HG02759 (cell line): ENCODE measurements at regions not wholly inside any gene's neighbourhood (a gene's known extent, or its start where the extent isn't known, plus 50 kb on each side); places are given as distances from the start of the nearest gene placed in this dataset.

Experiments used
- ATAC-seq: cut with Tn5 transposase; IDR thresholded peaks from one replicate; pipeline ENCODE4 v1.9.1; 2021; ENCODE audit warnings: mild to moderate bottlenecking, moderate library complexity; ENCODE audit not compliant: unreplicated experiment

DNA sequence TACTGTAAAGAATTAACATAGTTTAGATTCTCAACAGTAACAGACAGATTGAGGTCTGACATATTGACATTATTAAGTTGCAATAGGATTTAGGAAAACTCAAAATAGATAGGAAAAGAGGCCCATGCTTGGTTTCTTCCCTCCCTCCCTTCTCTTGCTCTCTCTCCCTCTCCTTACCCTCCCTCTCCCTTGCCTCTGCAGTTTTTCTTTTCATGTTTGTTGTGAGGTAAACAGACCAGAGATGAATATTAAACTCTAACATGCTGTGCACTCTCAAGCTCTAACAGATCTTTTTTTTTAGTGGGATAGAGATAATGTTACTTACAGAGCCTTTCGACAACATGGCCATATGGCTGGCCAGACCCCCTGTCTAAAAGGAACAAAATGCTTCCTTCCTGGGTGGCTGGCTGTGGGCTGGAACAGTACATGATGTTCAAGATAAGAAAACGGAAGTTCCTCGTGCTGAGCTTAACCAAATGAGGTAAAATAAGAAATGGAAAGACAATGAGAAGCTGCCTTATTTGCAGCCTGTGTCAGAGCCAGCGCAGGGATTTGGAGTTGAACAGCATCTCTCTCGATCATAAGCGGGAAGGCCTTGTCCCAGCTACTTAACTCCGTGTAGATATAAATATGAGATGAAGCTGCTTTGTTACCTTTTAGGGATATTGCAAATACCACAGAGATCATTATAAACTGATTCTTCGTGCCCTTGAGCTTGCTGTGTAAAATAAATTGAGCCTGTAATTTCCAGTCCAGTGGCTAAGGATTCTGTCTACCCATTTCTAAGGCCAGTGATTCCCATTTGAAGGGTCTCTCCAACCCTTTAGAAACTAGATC, 391.9 kb upstream of the NPVF start:
- ATAC-seq: no peak

DNA sequence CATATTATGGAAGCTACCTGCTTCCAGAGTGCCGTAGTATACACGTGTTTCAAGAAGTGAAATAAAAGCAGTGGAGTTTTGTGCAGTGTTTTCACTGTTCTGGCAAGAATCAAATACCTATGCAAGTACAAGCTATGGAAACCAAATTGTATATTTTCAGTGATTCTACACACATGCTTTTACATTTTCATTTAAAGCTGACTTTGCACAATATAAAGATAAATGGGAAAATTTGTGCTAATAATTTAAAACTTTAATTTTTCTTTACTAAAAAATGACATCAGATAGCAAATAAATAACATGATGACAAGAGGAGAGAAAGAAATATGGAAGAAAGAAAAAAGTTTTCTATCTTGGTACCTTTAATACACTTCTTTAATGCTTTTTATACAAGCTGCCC, 393.7 kb upstream of the NPVF start:
- ATAC-seq: no peak

DNA sequence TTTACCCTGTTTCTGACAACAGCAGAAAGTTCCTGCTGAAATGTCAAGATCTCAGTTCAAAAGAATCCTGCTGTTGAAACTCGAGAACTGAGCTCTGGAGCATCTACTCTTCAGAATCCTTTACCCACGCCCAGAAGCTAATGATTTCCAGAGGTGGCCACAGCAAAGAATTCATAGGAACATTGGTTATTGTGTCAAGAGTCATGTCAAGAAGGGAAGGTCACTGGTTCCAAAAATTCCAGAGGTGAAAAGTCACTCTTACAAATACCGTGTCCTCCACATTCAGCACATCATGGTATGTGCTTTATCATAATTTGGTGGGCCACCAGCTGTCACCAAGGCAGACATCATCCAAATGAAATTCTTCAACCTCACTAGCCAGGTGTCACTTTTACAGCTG, 394.4 kb upstream of the NPVF start:
- no peak for ATAC-seq

DNA sequence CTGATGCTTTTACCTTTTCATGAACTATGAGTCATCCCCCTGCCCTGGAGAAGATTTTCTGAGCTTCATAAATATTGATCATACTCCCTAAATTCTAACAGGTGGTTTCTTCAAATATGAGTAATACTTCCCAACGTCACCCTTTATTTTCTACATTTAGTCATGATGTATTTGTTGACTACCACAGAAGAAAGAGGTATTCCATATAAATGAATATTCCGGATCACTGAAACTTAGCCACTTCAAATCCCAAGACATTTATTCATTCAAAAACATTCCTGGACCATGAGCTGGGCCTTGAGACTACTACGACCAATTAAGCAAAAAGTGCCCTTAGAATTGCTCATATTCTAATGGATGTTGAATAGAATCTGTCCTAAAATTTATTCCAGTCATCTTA, 395.8 kb upstream of the NPVF start:
- no peak for ATAC-seq

DNA sequence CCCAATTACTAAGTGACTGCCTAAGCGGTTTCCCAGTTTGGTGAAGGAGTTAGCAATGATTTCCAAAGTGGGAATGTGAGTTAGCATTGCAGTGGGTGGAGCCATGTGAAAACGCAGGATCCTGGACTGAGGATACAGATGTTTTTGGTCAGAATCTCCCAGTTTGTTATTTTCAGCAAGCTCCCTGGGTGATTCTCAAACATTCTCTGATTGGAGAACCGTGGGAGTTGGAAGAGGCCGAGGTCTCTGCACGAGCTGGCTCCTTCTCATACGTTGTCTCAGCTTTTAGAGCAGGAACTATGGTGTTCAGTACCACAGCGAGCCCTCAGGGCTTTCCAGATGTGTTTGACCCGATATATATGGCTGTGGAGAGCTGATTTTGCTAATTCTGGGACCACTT, 396.5 kb upstream of the NPVF start:
- ATAC-seq: no peak

DNA sequence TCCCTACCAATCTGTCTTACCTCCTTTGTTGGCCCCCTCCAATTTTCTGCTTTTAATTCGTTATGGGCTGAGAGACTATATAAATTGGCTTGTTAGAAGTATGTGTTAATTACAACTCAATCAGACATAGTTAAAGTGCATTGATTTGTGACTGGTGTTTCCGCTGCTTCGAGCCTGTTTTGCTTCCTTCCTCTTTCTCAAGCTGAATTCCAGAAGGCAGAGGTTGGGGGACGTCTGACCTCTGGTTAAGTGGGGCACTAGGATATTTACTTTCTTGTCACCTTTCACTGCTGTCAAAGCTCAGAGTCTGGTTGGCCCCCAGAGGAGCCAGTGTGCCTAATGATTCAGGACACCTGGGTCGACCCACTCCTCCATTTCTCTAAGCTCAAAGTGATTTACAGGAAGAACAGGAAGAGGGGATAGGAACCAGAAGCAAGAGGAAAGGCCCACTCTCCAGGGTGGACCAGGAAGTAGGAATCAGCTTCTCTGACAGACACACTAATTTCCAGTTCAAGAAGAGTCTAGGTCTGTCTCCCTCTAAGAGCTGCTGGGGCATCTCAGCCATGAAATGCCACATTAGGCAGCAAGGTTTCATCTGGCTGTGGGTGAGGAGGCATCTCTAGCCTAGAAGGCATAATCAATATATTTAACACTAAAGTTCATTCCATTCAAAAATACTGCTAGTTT, 397.2 kb upstream of the NPVF start:
- ATAC-seq: no peak

DNA sequence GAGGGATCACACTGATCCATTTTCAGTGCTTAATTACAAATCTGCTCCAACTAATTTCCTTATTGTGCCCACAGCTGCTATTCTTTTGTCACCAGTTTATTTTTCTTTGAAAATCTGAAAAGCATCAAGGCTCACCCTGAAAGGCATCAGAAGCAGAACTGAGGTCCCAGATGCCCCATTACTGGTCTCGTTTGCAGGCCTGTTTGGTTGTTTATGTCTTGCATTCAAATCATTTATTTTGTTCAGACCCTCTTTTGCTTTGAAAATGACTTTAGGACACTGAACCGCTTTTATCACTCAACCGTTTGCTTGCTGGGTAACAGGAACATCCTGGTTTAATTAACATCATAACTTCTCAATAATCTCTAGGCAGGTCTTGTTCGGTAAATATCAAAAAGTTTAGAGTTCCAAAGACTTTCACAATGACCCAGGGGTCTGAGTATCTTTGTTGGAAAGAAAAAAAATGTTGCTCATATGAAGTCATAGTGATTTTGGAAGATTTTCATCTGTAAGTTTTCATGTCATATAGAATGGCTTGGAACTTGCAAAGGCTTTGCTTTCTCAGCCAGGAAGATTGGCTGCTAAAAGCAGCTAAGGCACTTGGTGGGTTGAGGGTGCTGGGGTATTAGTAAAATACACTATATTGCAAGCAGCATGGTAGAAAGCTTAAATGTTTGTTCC, 398.3 kb upstream of the NPVF start:
- ATAC-seq: no peak

DNA sequence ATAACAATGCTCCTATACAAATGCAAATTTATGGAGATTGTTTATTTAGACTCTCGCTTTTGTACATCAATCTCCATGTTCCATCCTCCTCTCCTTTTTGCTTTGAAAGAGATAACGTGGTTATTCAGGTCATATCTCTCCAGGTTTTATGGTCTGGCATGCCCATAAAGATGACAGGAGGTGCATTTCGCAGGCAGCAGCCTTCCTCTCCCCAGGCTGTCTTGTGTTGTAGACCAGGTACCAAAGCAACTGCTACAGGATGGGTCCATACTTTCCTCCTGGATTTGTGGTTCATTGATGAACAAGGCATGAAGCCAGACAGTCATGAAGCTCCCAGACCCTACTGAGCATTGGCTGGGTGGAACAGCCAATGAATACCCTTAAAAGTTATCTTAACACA, 400.2 kb upstream of the NPVF start:
- no peak for ATAC-seq

DNA sequence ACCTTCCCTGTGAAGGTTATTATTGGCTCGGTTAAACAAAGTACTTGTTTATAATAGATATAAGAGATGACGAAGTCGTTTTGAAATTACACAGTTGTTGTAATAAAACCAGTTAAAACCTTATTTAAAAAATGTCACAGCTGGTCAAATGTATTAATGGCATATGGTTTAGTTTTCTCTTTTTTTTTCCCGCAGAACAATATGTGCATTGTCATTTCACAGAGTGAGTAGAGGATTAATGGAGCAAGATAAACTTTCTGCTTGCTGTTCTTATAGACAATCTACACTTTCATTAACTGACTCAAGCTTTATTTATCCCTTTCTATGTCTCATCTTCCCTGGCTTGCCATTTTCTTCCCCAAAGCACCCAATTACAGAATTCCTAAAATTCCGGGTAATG, 404.3 kb upstream of the NPVF start:
- ATAC-seq: no peak

DNA sequence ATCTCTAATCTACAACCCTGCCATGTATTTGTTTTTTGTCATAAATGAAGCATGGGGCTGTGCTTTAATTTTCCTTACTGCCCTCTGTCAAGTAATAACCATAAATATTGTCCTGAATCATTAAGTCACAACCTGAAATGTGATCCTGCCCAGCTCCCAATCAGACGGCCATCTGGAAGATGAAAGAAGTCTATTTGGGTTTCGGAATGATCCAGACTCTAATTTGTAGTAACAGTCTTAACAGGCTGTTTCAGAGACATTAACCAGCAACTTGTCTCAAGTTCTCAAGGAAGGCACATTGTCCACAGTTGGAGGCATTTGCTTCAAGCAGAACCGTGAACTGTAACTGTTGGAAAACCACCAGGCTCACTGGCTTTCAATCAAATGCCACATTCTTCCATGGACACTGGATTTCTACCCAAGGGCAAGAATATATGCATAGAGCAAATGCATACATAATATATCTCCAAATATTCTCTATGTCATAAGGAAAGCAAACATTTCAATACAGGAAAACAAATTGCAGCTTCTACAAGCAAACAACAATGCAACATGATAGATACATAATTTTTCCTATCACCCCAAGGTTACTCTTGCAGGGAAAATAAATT, 405.2 kb upstream of the NPVF start:
- ATAC-seq: no peak

DNA sequence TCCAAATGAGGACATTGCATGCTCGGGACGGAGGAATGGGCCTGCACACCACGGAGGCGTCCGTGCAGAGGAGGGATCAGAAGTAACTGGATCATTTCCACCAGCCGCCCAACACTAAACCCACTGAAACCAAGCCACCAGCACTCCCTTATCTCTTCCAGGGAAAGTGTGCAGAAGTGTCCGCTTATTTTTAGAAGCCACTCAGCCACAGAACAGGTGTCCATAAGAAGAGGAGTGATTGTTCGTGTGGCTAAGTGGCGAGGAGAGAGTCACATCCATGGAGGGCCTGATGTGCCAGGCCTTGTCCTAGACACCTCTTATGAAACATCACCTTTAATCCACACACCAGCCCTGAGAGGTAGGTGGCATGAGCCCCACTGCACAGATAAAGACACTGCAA, 407.9 kb upstream of the NPVF start:
- no peak for ATAC-seq

DNA sequence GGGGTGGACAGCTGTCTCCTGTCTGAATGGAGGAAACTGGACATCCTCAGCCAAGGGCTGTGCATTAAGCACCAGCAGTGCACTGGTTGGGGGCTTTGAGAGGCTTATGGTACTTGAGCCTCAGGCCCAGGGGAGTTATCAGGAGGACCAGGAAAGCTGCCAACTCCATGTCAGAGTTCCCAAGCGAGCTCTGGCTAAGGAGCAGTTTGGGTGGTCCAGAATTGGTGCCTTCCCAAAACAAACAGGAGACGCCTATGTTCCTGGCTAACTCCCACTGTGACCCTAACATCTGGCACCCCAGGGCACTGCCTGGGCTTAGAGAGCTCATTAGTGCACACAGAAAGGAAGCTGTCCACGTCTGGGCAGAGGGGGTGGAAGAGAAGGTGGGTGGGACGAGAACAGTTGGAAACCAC, 408.6 kb upstream of the NPVF start:
- no peak for ATAC-seq

DNA sequence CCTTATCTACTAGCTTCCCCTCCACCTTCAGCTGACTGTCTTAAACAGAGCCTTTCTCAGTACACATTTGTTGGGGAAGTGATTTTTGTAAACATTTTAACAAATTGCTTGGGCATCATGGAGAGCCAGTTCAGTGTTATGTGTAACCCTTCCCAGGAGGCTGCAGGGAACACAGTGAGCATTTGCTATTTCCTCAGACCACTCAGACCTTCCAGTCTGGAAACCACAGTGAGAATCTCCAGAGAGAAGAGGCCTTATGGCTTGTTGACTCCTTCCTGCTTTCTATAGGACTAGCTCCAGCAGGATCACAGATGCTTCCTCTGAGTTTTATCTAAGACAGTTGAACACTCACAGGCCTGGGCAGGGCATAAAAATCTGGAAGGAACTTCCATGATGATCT, 409.8 kb upstream of the NPVF start:
- no peak for ATAC-seq

DNA sequence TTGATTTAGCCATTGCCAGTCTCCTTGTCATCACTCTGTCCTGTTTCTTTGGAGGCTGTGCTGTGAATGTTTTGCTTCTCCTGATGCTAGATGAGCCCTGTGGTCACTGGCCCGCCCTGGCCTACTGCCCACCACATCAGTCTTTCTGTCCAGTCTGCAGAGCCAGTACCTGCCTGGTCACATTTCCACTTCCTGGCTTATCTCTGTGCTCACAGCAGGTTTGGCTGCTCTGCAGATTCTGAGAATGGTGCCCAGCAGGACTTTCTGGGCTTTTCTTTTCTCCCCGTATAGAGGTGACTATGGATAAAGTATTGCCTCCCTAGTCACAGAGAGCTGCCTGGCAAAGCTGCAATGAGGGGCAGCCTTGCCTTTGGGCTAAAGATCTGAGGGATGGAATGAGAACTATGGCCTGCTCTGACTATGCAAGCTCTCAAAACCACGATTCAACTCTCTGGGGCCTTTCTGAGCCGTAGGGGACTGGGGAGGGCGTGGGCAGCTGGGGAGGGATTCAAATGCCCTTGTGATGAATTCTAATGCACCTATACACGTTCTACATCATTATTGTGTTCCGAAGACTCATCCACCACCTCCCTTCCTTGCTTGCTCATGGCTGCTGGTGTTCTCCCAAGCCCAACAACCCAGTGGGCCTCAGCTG, 410.4 kb upstream of the NPVF start:
- no peak for ATAC-seq

DNA sequence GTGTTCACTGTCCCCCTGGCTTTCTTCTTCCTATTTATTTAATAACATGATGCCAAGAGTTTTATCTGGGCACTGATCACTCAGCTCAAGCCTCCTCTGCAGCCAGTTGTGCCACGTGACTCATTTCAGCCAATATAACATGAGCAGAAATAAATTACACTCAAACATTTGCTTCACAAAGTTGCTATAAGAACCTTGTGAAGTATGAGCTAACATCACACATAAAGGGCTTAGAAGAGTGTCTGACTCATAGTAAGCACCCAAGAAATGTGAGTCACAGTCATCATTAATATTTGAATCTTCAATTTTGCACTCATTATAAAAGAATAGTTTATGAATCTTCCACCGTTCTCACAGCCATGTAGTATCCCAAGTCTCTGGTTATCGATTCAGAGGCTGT, 414.6 kb upstream of the NPVF start:
- no peak for ATAC-seq

DNA sequence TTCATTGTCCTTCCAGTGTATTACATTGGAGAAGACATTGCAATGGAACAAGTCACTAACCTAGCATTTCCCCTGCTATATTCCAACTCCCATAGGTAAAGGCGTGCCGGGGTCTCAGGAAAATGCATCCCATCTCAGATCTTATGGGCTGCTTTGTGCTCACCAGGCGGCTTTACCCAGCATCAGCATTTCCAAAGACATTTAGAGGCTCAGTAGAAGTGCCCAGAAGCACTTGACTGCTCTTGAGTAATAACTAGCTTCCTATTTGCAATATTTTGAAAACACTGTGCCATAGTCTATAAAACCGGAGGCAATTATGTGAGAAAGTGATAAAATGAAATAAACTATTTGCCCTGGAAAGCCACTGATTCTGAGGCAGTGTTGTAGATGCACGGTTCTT, 415.0 kb upstream of the NPVF start:
- ATAC-seq: no peak

DNA sequence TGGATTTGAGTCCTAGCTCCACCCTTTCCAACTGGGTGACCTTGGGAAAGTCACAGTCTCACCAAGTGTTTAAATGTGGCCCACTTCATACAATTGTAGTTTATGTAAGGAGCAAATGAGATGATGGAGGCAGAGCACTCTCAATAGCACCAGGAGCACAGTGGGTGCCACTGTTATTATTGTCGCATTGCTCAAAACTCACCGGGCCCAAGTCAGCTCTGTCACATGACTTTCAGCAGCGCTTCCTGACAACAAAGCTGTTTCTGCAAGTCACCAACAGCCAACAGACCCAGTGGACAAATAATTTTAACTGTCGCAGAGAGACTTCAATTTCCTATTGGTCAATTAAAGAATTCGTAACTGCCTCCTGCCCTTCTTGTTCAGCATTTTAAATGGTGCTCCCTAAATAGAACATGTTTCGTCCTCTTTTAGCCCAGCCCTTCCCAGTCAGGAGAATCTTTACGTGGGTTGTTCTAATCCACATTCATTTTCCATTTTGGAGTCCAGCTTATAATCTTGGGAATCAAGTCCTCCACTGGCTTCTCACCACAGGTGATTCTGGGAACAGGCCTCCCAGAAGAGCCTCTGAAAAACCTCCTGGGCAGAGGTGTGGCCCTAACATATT, 415.6 kb upstream of the NPVF start:
- no peak for ATAC-seq

DNA sequence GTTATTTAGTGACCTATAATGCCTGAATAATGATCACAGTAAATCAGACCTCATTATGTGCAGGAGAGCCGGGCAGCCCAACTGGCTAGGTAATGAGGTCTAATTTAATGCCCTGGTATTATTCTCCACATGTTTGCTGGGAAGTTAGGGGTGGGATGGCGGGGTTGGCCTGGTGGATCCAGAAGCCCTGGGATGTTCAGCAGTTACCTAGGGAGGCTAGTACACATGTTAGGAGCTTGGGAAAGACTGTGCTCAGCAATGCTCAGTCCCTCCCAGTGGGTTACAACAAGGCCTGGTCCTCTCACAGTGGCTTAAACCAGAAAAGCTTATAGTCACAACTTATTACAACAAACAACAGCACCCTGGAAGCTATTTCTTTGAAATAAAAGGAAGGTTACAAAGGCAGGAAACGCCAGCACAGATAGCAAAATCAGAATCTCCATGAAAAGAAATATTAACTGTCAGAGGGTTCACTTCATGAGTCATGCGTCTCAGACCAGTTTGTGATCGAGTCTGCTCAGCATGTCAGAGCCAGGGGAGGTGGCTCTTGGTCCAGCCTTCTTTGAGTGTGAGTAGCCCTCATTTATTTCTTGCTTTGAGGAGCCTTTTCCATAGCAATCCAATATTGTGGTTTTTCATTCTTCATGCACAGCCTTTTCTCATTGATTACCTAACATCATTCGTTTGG, 418.6 kb upstream of the NPVF start:
- ATAC-seq: no peak

DNA sequence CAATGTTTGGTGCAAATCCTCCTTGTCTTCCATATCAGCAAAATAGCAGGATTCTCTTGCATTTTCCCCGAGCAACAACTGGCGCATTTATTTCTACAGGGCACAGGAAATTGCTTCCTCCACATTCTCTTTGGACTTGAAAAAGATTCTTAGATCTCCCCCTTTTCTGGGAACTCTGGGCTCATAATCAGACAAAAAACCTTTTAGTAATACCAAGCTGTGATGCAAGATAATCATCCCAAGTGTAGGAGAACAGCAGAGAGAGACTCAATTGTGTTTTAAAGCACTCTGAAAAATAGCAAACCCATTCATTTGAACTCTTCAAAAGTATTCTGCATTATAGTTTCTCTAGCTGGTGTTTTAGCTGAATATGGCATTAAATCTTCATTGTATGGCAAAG, 419.6 kb upstream of the NPVF start:
- ATAC-seq: no peak

DNA sequence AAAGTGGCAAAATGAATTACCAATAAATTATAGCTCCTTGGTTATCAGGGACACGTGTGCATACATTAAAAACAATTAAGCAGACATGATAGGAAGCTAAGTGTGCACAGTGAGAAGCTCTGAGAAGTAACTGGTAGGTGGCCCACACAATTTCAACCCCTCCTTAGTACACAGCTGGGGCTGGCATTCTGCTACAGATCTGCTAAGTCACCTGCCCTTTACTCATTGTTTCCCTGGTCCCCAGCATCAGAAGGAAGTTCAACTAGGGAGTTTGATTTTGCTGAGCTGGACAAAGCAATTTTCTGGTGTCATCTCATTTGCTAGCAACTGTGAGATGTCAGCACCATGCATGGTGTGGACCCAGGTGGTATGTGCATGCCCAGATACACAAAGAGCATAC, 424.1 kb upstream of the NPVF start:
- no peak for ATAC-seq
